MM.1S (cell line): ENCODE measurements at regions not wholly inside any gene's neighbourhood (a gene's known extent, or its start where the extent isn't known, plus 50 kb on each side); places are given as distances from the start of the nearest gene placed in this dataset.

Source experiments
- DNase-seq: peaks from one replicate; pipeline ENCODE4 v3.0.0-alpha.2; 2015
- H2AFZ ChIP-seq: fragments of 300-600 bp; sonication (generic); 2 replicates; pipeline ENCODE4 v1.6.0; 2016; ENCODE audit warnings: antibody characterized with exemption, low read length
- H3F3A ChIP-seq: fragments of 300-600 bp; sonication (generic); 2 replicates; pipeline ENCODE4 v1.6.1; 2016; ENCODE audit warnings: mild to moderate bottlenecking, antibody characterized with exemption, low read length, moderate library complexity, mixed read lengths; ENCODE audit not compliant: insufficient read depth
- H3K27ac ChIP-seq: fragments of 300-600 bp; sonication (generic); 2 replicates; pipeline ENCODE4 v1.5.1; 2016; ENCODE audit warnings: mild to moderate bottlenecking, low read length
- H3K27me3 ChIP-seq: fragments of 300-600 bp; sonication (generic); replicated peaks from 2 replicates; pipeline ENCODE4 v1.6.0; 2016; ENCODE audit warnings: low read length; ENCODE audit not compliant: insufficient read depth
- H3K36me3 ChIP-seq: fragments of 300-600 bp; sonication (generic); replicated peaks from 2 replicates; pipeline ENCODE4 v1.6.1; 2016; ENCODE audit warnings: mild to moderate bottlenecking, low read length, mixed read lengths; ENCODE audit not compliant: insufficient read depth
- H3K4me1 ChIP-seq: fragments of 300-600 bp; sonication (generic); 2 replicates; pipeline ENCODE4 v1.6.1; 2016; ENCODE audit warnings: low read length, mixed read lengths
- H3K4me2 ChIP-seq: fragments of 300-600 bp; sonication (generic); 2 replicates; pipeline ENCODE4 v1.6.0; 2016; ENCODE audit warnings: low read depth, low read length
- H3K4me3 ChIP-seq: fragments of 300-600 bp; sonication (generic); 2 replicates; pipeline ENCODE4 v1.5.1; 2016; ENCODE audit warnings: low read length, mixed read lengths
- H3K79me2 ChIP-seq: fragments of 300-600 bp; sonication (generic); 2 replicates; pipeline ENCODE4 v1.6.1; 2016; ENCODE audit warnings: mixed run types, low read length, mixed read lengths
- H3K9ac ChIP-seq: fragments of 300-600 bp; sonication (generic); 2 replicates; pipeline ENCODE4 v1.6.1; 2016; ENCODE audit warnings: low read length, mixed read lengths
- H3K9me2 ChIP-seq: fragments of 300-600 bp; sonication (generic); replicated peaks from 2 replicates; pipeline ENCODE4 v1.6.1; 2016; ENCODE audit warnings: mild to moderate bottlenecking, low read length, mixed read lengths; ENCODE audit not compliant: insufficient read depth
- H3K9me3 ChIP-seq: fragments of 300-600 bp; sonication (generic); replicated peaks from 2 replicates; pipeline ENCODE4 v1.6.1; 2016; ENCODE audit warnings: mild to moderate bottlenecking, low read length, mixed read lengths; ENCODE audit not compliant: insufficient read depth
- H4K20me1 ChIP-seq: fragments of 300-600 bp; sonication (generic); 2 replicates; pipeline ENCODE4 v1.6.1; 2016; ENCODE audit warnings: mild to moderate bottlenecking, low read length, moderate library complexity, mixed read lengths; ENCODE audit not compliant: insufficient read depth
- CTCF ChIP-seq: fragments of 300-600 bp; sonication (generic); IDR thresholded peaks from 2 replicates; pipeline ENCODE4 v1.5.1; 2016; ENCODE audit warnings: antibody characterized with exemption, low read length, mixed read lengths
- EZH2 ChIP-seq: fragments of 300-600 bp; sonication (generic); optimal IDR thresholded peaks from 2 replicates; pipeline ENCODE3; 2017; ENCODE audit warnings: low read depth, mild to moderate bottlenecking, antibody characterized with exemption, low read length, mixed read lengths
- EZH2phosphoT487 ChIP-seq: fragments of 300-600 bp; sonication (generic); IDR thresholded peaks from 2 replicates; pipeline ENCODE4 v1.6.1; 2018; ENCODE audit warnings: antibody characterized with exemption, low read length

DNA sequence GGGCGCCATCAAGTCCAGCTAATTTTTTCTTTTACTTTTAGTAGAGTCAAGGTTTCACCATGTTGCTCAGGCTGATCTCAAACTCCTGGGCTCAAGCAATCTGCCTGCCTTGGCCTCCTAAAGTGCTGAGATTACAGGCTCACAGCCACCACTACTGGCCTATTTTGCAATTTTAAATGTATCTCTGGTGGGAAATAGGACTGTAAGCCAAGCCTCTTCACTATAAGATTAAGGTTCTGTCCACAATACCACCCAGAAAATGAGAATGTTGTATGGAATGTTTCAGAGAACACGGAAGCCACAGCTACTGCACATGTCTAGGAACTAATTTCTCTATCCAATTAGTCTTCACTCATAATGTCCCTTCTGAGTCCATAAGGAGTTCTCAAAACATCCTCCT is 607.3 kb downstream of the PRELID2 start:
- Histone ChIP-seq H4K20me1 (no peaks in the 10 kb centered on the region), H3K4me1 (no peaks in the 10 kb centered on the region), H3F3A (no peaks in the 10 kb centered on the region), H3K79me2 (no peaks in the 10 kb centered on the region), H3K27me3 (no peaks in the 10 kb centered on the region), H2AFZ (no peak overlapping the region), H3K4me3 (no peak overlapping the region), H3K9me3 (no peaks in the 10 kb centered on the region), H3K9ac (no peak overlapping the region), H3K4me2 (no peak overlapping the region), H3K9me2 (no peaks in the 10 kb centered on the region), H3K36me3 (no peaks in the 10 kb centered on the region), H3K27ac (no peak overlapping the region)
- DNase-seq: no peak
- TF ChIP-seq EZH2: no peak
- TF ChIP-seq CTCF: no peak
- no peak for TF ChIP-seq EZH2phosphoT487

GRCh38 chr5:145226726-145227125 is 608.4 kb downstream of the PRELID2 start:
- H3K27ac ChIP-seq: no peak overlapping the region
- no peaks in the 10 kb centered on the region for H3K27me3 ChIP-seq
- H3F3A ChIP-seq: no peaks in the 10 kb centered on the region
- TF ChIP-seq EZH2phosphoT487: no peak
- TF ChIP-seq CTCF: no peak
- TF ChIP-seq EZH2: no peak
- no peak overlapping the region for H3K4me3 ChIP-seq
- no peak for DNase-seq
- H3K9me3 ChIP-seq: no peaks in the 10 kb centered on the region
- no peak overlapping the region for H2AFZ ChIP-seq
- H3K36me3 ChIP-seq: no peaks in the 10 kb centered on the region
- no peaks in the 10 kb centered on the region for H3K9me2 ChIP-seq
- no peaks in the 10 kb centered on the region for H3K79me2 ChIP-seq
- no peaks in the 10 kb centered on the region for H4K20me1 ChIP-seq
- no peak overlapping the region for H3K4me2 ChIP-seq
- no peaks in the 10 kb centered on the region for H3K4me1 ChIP-seq
- no peak overlapping the region for H3K9ac ChIP-seq

- Histone ChIP-seq H4K20me1 (no peaks in the 10 kb centered on the region), H3K36me3 (no peaks in the 10 kb centered on the region), H3K79me2 (no peaks in the 10 kb centered on the region), H2AFZ (no peak overlapping the region), H3K4me1 (no peaks in the 10 kb centered on the region), H3K9ac (no peak overlapping the region), H3K4me2 (no peak overlapping the region), H3K4me3 (no peak overlapping the region), H3F3A (no peaks in the 10 kb centered on the region), H3K27me3 (no peaks in the 10 kb centered on the region), H3K27ac (no peak overlapping the region), H3K9me3 (no peaks in the 10 kb centered on the region), H3K9me2 (no peaks in the 10 kb centered on the region)
- TF ChIP-seq CTCF: no peak
- TF ChIP-seq EZH2: no peak
- TF ChIP-seq EZH2phosphoT487: no peak
- no peak for DNase-seq
These were observed 609.6 kb downstream of the PRELID2 start for GRCh38 chr5:145225529-145225928.

GRCh38 chr5:145223582-145223981 is 611.6 kb downstream of the PRELID2 start:
- TF ChIP-seq EZH2phosphoT487 (no peak), CTCF (no peak), EZH2 (no peak)
- H3K4me3 ChIP-seq: no peak overlapping the region
- H3K27ac ChIP-seq: no peak overlapping the region
- H3K4me1 ChIP-seq: no peaks in the 10 kb centered on the region
- no peaks in the 10 kb centered on the region for H3K79me2 ChIP-seq
- no peaks in the 10 kb centered on the region for H3F3A ChIP-seq
- no peaks in the 10 kb centered on the region for H3K36me3 ChIP-seq
- H3K27me3 ChIP-seq: no peaks in the 10 kb centered on the region
- H4K20me1 ChIP-seq: no peaks in the 10 kb centered on the region
- H3K9me3 ChIP-seq: no peaks in the 10 kb centered on the region
- no peak overlapping the region for H3K9ac ChIP-seq
- H3K4me2 ChIP-seq: no peak overlapping the region
- no peak for DNase-seq
- H3K9me2 ChIP-seq: no peaks in the 10 kb centered on the region
- no peak overlapping the region for H2AFZ ChIP-seq
